Osteocyte (in vitro differentiated cells): ENCODE measurements at regions not wholly inside any gene's neighbourhood (a gene's known extent, or its start where the extent isn't known, plus 50 kb on each side); places are given as distances from the start of the nearest gene placed in this dataset.

Source experiments
- DNase-seq: peaks from one replicate; pipeline ENCODE4 v3.0.0; 2021; ENCODE audit warnings: mixed read lengths; ENCODE audit not compliant: unreplicated experiment; ENCODE audit errors: extremely low spot score
- H3K27ac Mint-ChIP-seq: one replicate; pipeline ENCODE4 v1.8.0; 2021; ENCODE audit warnings: mild to moderate bottlenecking, mixed read lengths; ENCODE audit not compliant: unreplicated experiment
- H3K27me3 Mint-ChIP-seq: one replicate; pipeline ENCODE4 v1.8.0; 2021; ENCODE audit warnings: mixed read lengths; ENCODE audit not compliant: unreplicated experiment
- H3K36me3 Mint-ChIP-seq: one replicate; pipeline ENCODE4 v1.8.0; 2021; ENCODE audit warnings: mixed read lengths; ENCODE audit not compliant: unreplicated experiment
- H3K4me1 Mint-ChIP-seq: one replicate; pipeline ENCODE4 v1.8.0; 2021; ENCODE audit warnings: mixed read lengths; ENCODE audit not compliant: unreplicated experiment
- H3K4me3 Mint-ChIP-seq: one replicate; pipeline ENCODE4 v1.8.0; 2021; ENCODE audit warnings: mild to moderate bottlenecking, moderate library complexity, mixed read lengths; ENCODE audit not compliant: unreplicated experiment
- H3K9me3 Mint-ChIP-seq: one replicate; pipeline ENCODE4 v1.8.0; 2021; ENCODE audit warnings: mixed read lengths; ENCODE audit not compliant: unreplicated experiment
- TF ChIP-seq, protein P1 (sequence below): fragments of 200-600 bp; sonication (generic); IDR thresholded peaks from 2 replicates; pipeline ENCODE4 v1.5.0; 2021; ENCODE audit warnings: antibody characterized with exemption, mild to moderate bottlenecking, moderate library complexity

DNA sequence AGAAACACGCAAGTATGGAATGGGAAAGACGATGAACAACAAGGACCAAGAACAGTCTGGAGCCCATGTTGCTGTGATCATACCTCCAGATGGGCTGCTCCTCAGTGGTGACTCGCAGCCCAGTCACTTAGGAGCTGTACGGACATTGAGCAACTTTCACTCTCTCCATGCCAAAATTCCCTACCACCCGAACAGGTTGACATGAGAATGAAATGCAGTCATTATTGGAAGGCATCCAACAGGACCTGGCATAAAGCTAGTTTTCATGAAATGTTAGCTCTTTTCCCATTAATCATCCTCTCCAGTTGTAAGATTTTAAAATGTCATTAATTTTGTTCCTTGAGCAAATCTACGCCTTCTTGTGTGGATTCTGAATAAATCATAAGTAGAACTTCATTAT, 82.7 kb upstream of the GPM6B start:
- no peaks in the 10 kb centered on the region for H3K36me3 Mint-ChIP-seq
- H3K4me1 Mint-ChIP-seq: peaks cover 19% of the 10 kb centered on the region
- no peak for DNase-seq
- H3K27me3 Mint-ChIP-seq: no peaks in the 10 kb centered on the region
- peak overlapping the region; percentile 1 for H3K4me3 Mint-ChIP-seq
- H3K9me3 Mint-ChIP-seq: peaks cover 8% of the 10 kb centered on the region
- TF ChIP-seq, protein P1, sequence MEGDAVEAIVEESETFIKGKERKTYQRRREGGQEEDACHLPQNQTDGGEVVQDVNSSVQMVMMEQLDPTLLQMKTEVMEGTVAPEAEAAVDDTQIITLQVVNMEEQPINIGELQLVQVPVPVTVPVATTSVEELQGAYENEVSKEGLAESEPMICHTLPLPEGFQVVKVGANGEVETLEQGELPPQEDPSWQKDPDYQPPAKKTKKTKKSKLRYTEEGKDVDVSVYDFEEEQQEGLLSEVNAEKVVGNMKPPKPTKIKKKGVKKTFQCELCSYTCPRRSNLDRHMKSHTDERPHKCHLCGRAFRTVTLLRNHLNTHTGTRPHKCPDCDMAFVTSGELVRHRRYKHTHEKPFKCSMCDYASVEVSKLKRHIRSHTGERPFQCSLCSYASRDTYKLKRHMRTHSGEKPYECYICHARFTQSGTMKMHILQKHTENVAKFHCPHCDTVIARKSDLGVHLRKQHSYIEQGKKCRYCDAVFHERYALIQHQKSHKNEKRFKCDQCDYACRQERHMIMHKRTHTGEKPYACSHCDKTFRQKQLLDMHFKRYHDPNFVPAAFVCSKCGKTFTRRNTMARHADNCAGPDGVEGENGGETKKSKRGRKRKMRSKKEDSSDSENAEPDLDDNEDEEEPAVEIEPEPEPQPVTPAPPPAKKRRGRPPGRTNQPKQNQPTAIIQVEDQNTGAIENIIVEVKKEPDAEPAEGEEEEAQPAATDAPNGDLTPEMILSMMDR: no peak
- H3K27ac Mint-ChIP-seq: peak overlapping the region; percentile 71

DNA sequence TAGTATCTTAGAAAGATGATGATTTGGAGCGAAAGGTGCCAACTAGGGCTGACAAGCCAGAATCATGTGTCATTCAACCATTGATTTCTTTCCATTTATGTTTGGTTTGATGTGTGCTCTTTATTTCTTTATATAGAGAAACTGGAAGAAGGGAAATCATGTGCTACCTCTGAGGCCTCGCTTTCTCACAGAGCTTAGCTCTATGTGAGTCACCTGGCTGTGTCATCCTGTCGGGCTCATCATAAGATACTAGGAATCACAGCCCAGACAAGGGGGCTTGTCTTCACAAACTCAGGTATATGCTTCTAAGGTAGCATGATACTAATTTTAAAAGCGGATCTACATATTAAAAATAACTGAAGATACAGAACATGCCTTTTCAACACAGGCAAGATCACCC, 81.7 kb upstream of the GPM6B start:
- no peak overlapping the region for H3K4me3 Mint-ChIP-seq
- TF ChIP-seq, protein P1: no peak
- H3K4me1 Mint-ChIP-seq: peaks cover 19% of the 10 kb centered on the region
- no peaks in the 10 kb centered on the region for H3K27me3 Mint-ChIP-seq
- H3K27ac Mint-ChIP-seq: no peak overlapping the region
- peaks cover 8% of the 10 kb centered on the region for H3K9me3 Mint-ChIP-seq
- DNase-seq: no peak
- H3K36me3 Mint-ChIP-seq: no peaks in the 10 kb centered on the region

DNA sequence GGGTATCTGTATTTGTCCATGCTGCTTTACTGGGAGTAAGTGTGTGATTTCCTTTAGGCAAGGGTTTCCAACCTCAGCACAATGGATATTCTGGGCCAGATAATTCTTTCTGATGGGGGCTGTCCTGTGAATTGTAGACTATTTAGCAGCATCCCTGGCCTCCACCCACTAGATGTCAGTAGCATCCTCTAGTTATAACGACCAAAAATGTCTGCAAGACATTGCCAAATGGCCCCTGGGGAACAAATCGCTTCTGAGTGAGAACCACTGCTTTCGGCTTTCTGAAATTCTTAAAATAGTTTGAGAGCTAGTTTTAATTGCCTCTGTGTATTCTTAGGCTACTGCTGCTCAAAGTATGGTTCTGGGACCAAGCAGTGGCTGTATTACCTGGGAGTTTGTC, 81.2 kb upstream of the GPM6B start:
- peaks cover 19% of the 10 kb centered on the region for H3K4me1 Mint-ChIP-seq
- no peak for DNase-seq
- H3K36me3 Mint-ChIP-seq: no peaks in the 10 kb centered on the region
- H3K27me3 Mint-ChIP-seq: no peaks in the 10 kb centered on the region
- H3K9me3 Mint-ChIP-seq: peaks cover 8% of the 10 kb centered on the region
- no peak overlapping the region for H3K4me3 Mint-ChIP-seq
- H3K27ac Mint-ChIP-seq: no peak overlapping the region
- TF ChIP-seq, protein P1: peak; percentile 29

DNA sequence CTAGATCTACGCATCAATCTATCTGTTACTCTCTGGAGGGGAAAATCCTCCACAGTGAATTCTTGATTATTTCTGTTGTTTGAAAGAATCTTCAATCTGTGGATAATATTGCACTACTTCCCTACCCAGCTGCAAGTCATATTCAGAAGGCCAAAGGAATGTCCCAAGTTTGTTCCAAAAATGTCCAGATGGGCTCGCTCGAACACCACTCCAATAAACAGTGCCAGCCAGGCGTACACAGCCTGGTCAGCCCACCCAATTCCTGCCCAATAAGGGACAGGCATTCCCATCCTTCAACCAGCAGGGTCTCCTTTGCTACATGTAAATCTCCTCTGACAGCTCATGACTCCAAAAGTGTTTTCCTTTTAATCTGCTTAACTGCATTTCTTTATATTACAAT, 80.7 kb upstream of the GPM6B start:
- H3K27ac Mint-ChIP-seq: no peak overlapping the region
- no peaks in the 10 kb centered on the region for H3K36me3 Mint-ChIP-seq
- no peaks in the 10 kb centered on the region for H3K27me3 Mint-ChIP-seq
- TF ChIP-seq, protein P1: no peak
- H3K4me3 Mint-ChIP-seq: no peak overlapping the region
- H3K9me3 Mint-ChIP-seq: peaks cover 6% of the 10 kb centered on the region
- H3K4me1 Mint-ChIP-seq: peaks cover 19% of the 10 kb centered on the region
- DNase-seq: no peak

DNA sequence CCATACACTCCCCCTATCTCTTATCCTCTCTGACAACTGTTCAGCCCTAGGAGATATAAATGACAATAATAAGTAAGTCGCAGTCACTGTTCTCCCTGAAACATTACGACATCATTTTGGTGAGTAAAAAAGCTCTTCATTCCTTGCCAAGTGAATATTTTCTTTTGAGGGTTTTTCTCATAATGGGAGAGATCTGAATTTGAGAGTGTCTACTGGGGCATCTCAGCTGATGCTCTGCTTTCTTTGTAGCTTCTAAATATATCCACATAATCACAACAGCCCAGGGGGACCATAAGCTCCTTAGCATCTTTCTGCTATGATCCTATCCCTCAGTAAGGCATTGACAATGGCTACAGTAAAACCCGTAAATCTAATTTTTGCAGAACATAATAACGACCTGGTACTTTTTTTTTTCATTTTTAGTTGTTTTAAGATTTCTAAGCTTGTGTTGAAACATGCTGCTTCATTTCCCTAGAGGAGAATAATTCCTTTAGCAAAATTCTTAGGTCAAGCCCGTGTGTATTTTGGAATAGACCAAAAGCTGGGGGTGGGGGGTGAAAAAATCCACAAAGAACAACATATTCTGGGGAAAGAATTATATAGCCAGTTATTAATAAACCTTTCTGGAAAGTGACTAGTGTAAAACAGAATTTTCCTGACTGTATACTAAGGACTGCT, 78.1 kb upstream of the GPM6B start:
- Mint-ChIP-seq H3K4me1 (peaks cover 27% of the 10 kb centered on the region), H3K36me3 (no peaks in the 10 kb centered on the region), H3K4me3 (no peak overlapping the region), H3K27ac (no peak overlapping the region), H3K9me3 (peaks cover 4% of the 10 kb centered on the region), H3K27me3 (no peaks in the 10 kb centered on the region)
- no peak for DNase-seq
- TF ChIP-seq, protein P1: no peak
